HG02981 (cell line): ENCODE measurements at regions not wholly inside any gene's neighbourhood (a gene's known extent, or its start where the extent isn't known, plus 50 kb on each side); places are given as distances from the start of the nearest gene placed in this dataset.

Source experiments
- ATAC-seq: cut with Tn5 transposase; IDR thresholded peaks from one replicate; pipeline ENCODE4 v1.9.1; 2021; ENCODE audit warnings: mild to moderate bottlenecking, moderate library complexity; ENCODE audit not compliant: unreplicated experiment

- ATAC-seq: no peak
Observed at GRCh38 chr1:191561276-191561675, 597.0 kb upstream of the RGS18 start.

GRCh38 chr1:191564275-191564674, 594.0 kb upstream of the RGS18 start:
- no peak for ATAC-seq

DNA sequence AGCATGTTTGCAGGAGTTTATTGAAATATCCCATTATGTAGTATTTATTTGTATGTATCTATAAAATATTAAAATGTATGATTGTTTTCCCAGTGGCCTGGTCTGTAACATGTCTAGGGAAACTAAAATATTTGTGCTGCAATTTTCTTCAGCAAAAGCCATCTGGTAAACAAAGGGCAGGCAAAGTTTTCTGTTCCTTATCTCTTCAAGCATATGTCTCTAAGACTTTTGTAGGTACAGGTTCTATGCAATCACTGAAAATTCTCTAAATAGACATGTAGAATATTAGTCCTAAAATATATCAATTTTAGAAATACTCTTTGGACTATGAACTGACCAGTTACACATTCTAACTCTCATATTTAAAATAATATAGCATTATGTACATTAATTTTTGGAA, 585.8 kb upstream of the RGS18 start:
- ATAC-seq: no peak

GRCh38 chr1:191575180-191575579, 583.1 kb upstream of the RGS18 start:
- no peak for ATAC-seq

DNA sequence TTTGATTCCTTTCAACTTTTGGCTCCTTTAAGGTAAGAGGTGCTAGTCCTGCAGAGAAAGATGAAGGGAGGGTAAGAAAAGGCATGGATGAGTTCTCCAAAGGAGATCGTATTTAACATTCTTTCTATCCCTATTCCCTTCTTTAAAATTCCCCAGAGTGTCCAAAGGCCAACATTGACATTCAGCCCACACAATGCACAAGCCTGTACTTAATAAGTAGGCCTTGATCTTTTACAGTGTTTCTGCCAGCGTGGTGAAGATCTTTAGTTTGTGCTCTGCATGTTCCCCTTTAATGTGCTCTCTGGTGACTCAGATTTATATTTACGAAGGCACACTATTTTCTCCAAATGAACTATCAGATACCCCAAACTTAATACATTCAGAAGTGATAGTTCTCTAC, 582.5 kb upstream of the RGS18 start:
- no peak for ATAC-seq

DNA sequence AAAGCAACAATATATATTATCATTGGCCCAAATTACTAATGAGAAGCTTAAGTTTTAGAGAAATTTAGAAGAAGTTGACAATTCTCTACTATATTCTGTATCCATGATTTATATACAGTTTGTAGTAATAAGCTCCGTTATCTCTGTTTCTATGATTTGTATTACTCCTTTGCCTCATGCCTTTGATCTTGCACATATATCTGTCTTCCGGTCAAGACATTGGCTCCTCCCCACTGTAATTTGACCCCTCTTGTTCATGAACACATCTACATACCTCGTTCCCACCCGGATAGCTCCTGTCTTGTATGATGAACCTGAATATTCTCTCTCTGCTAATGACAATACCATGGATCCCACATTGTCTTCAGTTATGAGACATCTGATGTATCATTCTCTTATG, 581.0 kb upstream of the RGS18 start:
- ATAC-seq: no peak

GRCh38 chr1:191578281-191578680, 580.0 kb upstream of the RGS18 start:
- no peak for ATAC-seq

DNA sequence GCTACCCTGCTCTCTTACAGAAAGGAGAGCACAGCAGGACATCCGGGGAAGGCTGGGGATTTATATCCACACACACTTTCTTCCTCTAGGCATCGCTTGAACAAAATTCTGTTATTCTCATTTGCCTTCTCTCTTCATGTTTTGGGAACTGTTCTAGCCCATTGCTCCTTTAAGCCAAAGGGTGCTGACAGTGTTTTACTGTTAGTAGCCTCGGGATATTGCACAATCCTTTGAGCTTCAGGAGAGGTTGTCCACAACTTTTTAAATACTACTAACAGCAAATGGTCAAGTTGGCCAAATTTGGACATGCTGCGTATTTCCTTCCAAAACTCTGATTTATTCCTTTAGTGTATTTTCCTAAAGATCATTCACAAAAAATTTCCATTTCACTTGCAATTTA, 579.2 kb upstream of the RGS18 start:
- no peak for ATAC-seq

- ATAC-seq: peak; percentile 80
Observed at GRCh38 chr1:191582169-191582568, 576.1 kb upstream of the RGS18 start.

GRCh38 chr1:191585095-191585494, 573.2 kb upstream of the RGS18 start:
- ATAC-seq: no peak

DNA sequence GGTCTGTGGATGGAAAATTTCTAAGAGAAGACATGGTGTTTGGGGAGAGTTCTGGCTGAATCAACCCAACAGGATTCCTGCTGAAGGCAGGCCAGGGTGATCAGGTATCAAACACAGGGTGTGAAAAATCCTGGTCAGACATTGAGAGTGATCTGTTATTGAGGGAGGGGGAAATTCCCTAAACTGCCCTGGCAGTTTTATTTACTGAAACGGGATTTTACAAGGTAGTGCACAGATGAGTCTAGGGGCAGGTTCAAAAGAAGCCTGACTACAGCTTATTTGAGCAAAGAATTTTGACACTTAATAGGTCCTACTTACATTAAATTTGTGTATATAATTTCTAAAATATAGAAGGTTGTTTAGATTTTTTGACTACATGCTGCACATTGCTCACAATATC, 569.4 kb upstream of the RGS18 start:
- ATAC-seq: no peak

GRCh38 chr1:191589536-191589935, 568.7 kb upstream of the RGS18 start:
- ATAC-seq: no peak

DNA sequence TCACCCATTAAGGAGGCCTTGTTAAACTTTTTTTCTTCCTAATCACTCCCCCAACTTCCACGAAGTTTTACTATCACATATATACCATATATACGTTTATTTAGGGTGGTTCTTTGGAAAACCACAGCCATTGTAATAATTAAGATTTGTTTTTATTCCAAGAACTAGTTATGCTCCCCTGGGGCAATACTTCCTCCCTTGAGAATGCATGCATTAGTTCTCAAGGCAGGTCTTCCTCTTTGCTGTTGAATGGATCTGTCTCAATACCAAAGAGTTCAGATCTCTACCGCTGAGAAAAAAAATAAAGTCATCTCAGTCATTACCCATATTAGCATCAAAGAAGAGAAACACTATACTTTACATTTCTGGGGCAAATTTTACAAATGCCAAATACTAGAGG, 567.7 kb upstream of the RGS18 start:
- no peak for ATAC-seq

GRCh38 chr1:191592039-191592438, 566.2 kb upstream of the RGS18 start:
- ATAC-seq: no peak

GRCh38 chr1:191592907-191593306, 565.4 kb upstream of the RGS18 start:
- no peak for ATAC-seq

- ATAC-seq: no peak
Observed at GRCh38 chr1:191595170-191595569, 563.1 kb upstream of the RGS18 start.

DNA sequence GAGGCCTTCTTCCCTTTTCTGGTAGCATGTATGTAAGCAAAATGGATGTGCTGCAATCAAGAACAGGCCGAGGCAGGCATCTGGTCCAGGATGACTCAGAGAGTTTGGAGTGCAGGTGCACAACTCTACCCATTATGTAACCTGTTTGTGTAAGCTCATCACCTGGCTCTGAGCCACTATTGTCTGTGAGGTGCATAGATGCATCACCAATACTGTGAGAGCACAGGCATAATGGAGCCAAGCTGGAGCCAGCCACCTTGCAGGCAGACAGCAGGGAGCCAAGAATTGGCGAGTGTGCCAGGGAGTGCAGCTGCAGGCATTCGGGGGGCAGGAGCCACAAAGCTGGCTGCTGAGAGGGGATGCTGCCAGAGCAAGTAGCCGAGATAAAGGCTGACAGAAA, 549.9 kb upstream of the RGS18 start:
- ATAC-seq: no peak

DNA sequence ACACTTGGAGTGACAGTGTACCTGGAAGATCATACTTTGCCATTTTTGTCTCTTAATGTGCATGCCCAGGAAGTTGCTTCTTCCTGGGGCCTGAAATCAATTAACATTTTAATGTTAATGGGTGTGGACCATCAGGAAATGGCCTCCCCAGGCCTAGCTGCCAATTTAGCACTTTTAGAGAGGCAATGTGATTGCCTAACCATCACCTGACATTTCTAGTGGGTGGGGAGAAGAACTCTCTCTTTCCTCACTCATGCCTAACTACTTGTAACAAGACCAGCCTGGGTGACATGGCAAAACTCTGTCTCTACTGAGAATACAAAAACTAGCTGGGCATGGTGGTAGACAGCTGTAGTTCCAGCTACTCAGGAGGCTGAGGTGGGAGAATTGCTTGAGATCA, 549.0 kb upstream of the RGS18 start:
- ATAC-seq: no peak

GRCh38 chr1:191615101-191615821, 543.0 kb upstream of the RGS18 start:
- no peak for ATAC-seq

DNA sequence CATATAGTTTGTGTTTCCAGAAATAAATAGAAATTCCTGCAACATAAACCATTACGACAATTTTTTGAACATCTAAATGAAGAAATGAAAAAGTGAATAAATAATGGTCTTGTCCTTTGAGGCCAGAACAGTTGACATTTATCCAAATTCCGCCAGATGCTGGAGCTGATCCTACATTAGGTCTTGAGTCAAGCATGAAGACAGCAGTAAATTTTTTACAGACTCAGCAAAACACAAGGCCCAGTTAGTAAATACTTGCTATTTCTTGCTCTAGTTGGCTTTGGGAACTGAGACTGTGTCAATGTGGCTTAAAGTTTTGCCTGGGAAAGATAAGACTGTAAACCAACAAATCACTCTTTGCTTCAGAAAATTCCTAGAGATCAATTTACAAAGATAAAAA, 540.1 kb upstream of the RGS18 start:
- no peak for ATAC-seq

DNA sequence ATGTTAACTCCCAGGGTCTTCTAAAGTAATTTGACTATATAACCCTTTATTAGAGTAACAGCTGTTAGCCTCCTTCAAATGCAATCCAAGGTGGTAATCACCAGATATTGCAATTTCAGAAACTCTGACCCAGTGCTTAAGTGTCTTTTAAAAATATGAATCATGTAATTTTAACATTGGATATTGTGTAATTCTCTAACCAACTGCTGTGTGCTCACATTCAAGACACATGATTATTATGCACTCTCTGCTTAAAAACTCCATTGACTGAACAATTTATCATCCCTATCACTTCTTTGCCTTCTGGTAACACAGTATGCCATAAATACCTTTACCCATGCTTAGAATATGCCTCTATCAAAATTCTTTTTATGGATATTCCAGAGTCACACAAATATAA, 537.4 kb upstream of the RGS18 start:
- ATAC-seq: no peak

DNA sequence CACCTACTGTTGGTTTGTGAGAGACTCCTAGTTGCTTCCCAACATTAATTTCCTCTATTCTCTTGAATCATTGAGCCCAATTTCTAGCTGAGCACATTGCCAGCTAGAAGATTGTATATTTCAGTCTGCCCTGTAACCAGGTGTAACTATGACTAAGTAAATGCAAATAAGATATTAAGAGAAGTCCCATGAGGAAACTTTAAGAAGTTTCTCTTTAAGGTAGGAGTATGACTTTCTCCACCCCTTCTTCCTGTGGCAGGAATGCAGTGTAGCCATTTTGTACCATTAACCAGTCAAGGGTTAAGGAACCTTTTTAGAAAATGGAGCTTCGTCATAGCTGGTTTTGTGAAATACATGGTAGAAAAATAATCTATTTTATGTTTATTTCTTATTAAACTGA, 534.2 kb upstream of the RGS18 start:
- ATAC-seq: peak; percentile 50

- ATAC-seq: no peak
Observed at GRCh38 chr1:191629836-191630235, 528.4 kb upstream of the RGS18 start.
